NCI-H1436 (cell line): ENCODE measurements at regions not wholly inside any gene's neighbourhood (a gene's known extent, or its start where the extent isn't known, plus 50 kb on each side); places are given as distances from the start of the nearest gene placed in this dataset.
A peak's percentile ranks its signal among the peaks of the same experiment; 100 is the strongest.
"Not testable (repeated sequence)": the region's sequence is repeated elsewhere in the genome, so short reads cannot be mapped to it uniquely, and the experiment has no call there.

Source experiments
- DNase-seq: peaks from one replicate; lab custom pipeline; 2025; lab: John Stamatoyannopoulos, UW

- no peak for DNase-seq
Observed at GRCh38 chr11:129637983-129638776, 177.5 kb upstream of the TMEM45B start.

- DNase-seq, result no peak
Observed at GRCh38 chr11:129639300-129639699, 176.3 kb upstream of the TMEM45B start.

DNA sequence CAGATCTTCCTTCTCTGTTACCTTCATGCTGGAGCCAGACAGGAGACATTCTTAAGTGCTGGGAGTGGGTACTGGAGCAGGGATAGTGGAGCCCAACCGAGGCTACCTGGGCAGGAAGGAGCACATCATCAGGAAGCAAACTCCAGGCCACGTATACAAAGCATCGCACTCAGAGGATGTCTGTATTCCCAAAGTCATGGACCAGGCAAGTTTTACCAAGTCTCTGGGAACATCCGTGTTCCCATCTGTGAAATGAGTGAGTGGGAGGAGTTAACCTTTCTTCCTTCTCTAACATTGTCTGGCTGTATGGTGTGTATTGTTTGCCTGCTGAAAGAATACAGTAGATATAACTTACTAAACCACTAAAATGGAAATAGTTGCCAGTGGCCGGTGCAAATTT, 175.0 kb upstream of the TMEM45B start:
- DNase-seq, result no peak

GRCh38 chr11:129643031-129643721, 172.5 kb upstream of the TMEM45B start:
- no peak for DNase-seq

GRCh38 chr11:129644326-129644725, 171.3 kb upstream of the TMEM45B start:
- no peak for DNase-seq

- no peak for DNase-seq
Observed at GRCh38 chr11:129645943-129646342, 169.7 kb upstream of the TMEM45B start.

- DNase-seq, result not testable (repeated sequence)
Observed at GRCh38 chr11:129650044-129650443, 165.6 kb upstream of the TMEM45B start.

DNA sequence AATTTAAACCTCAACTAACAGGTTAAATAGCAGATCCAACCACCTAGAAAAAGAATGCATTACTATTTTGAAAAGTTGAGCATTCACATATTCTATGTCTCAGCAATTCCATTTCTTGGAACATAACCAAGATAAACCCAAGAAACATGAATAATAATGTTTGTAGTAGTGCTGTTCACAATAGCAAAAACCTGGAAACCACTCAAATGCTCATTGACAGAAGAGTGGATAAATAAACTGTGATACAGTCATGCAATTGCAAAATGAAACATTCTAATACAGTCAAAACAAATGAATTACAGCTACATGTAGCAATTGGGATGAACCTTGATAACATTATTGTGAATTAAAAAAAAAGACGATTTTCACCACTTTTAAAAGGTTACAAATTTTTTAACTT, 162.8 kb upstream of the TMEM45B start:
- DNase-seq, result no peak

DNA sequence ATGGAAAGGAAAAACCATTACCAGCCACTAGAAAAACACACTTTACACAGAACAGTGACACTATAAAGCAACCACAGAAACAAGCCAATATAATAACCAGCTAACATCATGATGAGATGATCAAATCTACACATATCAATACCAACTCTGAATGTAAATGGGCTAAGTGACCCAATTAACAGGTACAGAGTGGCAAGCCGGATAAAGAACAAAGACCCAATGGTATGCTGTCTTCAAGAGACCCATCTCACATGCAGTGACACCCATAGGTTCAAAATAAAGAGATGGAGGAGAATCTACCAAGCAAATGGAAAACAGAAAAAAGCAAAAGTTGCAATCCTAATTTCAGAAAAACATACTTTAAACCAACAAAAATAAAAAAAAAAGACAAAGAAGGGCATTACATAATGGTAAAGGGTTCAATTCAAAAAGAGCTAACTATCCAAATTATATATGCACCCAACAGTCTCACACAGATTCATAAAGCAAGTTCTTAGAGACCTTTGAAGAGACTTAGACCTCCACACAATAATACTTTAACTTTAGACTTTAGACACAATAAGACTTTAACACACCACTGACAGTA, 160.3 kb upstream of the TMEM45B start:
- no peak for DNase-seq

DNA sequence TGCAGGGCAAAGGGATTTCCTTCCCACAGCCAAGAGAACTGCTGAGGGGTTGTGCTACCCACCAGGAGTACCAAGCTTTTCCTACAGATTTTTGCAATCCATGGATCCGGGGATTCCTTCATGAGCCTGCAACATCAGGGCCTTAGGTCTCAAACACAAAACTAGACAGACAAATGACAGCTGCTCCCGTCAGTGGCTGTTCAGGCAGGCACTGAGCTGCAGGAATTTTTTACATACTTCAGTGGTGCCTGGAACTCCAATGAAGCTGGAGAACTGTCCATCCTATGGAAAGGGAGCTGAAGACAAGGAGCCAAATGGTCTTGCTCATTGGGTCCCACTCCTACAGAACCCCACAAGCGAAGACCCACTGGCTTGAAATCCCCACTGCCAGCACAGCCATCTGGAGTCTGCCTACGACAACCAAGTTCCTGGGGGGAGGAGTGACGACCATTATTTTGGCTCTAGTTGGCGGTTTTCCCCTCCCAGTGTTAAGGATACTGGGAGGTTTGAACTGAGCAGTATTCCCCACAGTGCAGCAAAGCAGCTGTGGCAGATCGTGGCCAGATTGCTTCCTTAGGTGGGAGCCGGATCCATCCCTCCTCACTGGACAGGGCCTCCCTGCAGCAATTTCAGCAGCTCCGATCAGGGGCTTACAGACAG, 157.7 kb upstream of the TMEM45B start:
- DNase-seq, result no peak

DNA sequence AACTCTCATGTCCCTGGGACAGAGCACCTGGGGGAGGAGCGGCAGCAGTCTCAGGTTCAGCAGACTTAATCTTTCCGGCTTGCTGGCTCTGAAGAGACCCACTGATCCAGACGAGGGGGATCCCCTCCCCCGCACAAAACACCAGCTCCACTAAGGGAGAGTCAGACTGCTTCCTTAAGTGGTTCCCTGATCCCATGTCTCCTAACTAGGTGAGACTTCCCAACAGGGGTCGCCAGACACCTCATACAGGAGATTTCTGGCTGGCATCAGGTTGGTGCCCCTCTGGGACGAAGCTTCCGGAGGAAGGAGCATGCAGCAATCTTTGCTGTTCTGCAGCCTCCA, 157.2 kb upstream of the TMEM45B start:
- DNase-seq, result no peak

DNA sequence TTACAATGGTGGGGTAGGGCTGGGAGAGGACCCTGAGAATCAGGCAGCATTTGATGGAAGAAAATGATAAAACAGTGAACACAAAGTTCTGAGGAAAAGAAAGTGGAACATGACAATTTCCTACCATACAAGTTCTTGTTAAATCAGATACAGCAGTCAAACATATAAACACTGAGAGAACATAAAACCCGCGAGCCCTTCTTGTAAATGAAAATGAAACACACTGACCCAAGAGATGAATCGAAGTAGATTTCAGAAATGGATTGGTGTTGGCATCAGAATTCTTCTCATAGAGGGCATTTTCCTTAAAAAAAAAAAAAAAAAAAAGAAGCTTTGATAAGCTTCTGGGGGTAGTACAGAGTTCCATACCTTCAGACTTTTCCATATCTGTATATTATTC, 134.7 kb upstream of the TMEM45B start:
- DNase-seq, result no peak

- DNase-seq, result no peak
Observed at GRCh38 chr11:129681344-129682114, 134.1 kb upstream of the TMEM45B start.

DNA sequence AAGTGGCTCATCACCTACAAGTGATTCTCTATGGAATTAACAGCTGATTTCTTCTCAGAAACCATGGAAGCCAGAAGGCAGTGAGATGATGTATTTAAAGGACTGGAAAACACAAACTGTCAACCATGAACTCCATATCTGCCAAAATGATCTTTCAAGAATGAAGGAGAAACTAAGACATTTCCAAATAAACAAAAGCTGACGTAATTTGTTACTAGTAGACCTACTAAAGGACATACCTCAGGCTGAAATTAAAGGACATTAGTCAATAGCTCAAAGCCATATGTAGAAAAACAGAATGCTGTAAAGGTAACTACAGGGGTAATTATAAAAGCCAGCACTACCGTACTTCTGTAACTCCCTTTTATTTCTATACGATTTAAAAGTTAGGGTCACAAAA, 129.4 kb upstream of the TMEM45B start:
- DNase-seq, result no peak

- DNase-seq, result no peak
Observed at GRCh38 chr11:129691142-129691541, 124.5 kb upstream of the TMEM45B start.

DNA sequence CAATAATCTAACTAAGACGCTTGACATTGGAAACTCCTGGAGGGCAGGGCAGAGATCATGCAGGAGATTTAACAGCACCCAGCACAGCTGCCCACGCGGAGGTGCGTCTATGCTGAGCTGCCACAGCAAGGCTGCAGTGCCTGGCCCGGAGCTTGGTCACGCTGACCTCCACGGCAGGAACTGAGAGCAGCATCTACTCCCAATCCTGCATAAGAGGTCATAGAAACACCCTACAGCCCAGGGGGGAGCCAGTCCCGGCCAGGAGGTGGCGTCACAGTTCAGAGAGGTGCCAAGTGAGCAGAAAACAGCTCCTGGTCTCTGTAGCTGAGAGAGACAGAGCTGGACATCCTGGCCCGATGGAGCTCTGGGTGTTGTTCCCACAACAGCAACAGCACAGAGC, 121.1 kb upstream of the TMEM45B start:
- no peak for DNase-seq

DNA sequence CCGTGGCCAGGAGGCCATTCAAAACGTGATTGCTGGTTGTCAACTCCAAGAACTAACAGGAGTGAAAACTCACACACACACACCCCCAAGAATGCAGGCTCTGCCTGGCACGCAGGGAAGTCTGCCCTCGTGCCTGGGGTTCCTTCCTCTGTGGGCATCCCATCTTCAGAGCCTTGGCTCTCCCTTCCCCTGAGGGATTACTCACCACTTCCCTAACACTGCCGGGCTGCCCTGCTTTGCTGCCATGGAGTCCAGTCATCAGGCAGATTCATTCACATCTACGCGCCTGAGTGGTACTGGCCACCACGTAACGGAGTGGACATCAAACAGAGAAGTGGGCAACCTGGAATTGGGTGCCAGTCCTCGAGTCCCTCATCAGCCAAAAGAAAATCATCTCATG, 120.7 kb upstream of the TMEM45B start:
- no peak for DNase-seq

DNA sequence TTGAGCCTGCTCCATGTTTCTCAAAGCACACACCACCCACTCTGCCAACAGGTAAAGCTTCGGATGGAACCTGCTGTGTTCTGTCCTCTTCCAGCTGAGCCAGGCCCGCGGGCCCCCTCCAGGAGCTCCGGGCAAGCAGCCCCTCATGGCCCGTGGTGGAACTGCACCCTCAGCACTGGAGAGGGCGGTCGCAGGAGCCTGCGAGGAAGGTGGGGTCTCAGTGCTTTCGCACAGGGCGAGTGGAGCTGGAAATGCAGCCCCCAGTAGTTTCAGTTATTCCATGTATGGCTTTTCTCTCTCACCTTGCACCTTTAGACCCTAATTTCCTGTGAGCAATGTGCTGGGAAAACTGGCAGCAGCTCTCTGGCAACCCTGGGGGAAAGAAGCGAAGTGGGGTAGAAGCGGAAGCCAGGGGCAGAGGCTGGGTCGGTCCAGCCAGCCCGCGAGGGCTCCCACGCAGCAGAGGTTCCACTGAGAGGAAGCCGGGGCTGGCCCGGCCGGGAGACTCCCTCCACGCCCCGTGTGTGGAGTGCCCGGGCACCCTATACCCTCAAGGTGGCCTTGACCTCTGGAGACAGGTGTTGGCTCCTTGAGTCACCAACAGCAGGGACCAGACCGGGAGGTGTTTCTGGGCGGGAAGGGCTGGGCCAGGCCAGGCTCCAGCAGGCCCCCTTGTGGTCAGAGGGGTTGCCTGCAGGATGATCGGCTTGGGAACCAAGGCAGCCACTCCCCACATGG, 119.9 kb upstream of the TMEM45B start:
- DNase-seq, result peak; percentile 50

DNA sequence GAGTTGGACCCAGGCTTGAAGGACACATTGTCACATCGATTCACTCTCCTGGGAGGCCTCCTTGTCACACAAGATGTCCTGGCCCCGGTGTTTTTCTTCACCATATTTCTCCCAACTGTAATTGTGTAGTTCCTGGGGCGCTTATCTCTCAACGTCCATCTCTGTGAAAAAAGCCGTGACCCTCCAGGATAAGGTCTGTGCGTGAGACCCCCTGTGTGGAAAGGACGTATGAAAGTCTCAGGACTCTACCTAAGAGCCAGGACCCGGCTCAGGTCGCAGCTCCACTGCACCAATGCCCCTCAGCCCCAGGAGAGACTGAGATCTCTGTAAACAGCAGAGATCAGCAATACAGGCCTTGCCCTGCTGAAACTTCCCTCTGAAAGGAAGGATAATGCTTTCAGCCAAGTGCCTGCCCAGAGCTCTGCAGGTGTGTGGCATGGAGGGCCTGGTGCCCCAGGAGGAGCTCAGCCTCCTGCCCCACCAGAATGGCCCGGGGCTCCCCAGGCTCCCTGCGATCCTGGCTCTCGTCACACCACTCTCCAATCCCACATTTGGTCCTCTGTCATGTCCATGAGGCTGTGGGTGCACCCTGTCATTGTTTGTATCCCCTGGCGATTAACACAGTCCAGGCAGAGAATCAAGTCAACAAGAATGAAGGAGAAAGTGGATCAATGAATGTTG, 119.2 kb upstream of the TMEM45B start:
- DNase-seq, result no peak

DNA sequence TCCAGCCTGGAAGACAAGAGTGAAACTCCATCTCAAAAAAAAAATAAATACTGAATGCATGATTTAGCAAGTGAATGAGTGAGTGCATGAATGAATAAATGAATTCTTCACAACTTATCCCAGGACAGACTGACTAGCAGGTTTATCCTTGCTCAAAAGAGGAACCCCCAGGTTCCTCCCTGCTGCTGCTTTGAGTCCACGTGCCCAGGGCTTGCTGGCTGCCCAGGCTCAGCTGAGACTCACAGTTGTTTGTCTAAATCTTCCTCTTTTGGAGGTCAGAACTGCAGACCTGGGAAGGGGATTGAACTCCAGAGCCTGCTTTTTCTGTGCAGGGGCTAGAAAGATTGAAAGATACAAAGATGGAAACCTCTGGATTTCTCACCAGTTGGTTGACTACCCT, 117.4 kb upstream of the TMEM45B start:
- DNase-seq, result no peak
